Progenitor cell of endocrine pancreas (in vitro differentiated cells): ENCODE measurements at regions not wholly inside any gene's neighbourhood (a gene's known extent, or its start where the extent isn't known, plus 50 kb on each side); places are given as distances from the start of the nearest gene placed in this dataset.

Experiments
- DNase-seq: peaks from one replicate; pipeline ENCODE4 v3.0.0; 2021; ENCODE audit warnings: low spot score; ENCODE audit not compliant: unreplicated experiment
- H3K27ac Mint-ChIP-seq: 2 replicates; pipeline ENCODE4 v1.8.0; 2021; ENCODE audit warnings: mild to moderate bottlenecking, moderate library complexity, mixed read lengths
- H3K27me3 Mint-ChIP-seq: 2 replicates; pipeline ENCODE4 v1.8.0; 2021; ENCODE audit warnings: mixed read lengths
- H3K36me3 Mint-ChIP-seq: 2 replicates; pipeline ENCODE4 v1.8.0; 2022; ENCODE audit warnings: mixed read lengths; ENCODE audit not compliant: insufficient read depth
- H3K4me1 Mint-ChIP-seq: 2 replicates; pipeline ENCODE4 v1.8.0; 2021; ENCODE audit warnings: low read depth, mixed read lengths
- H3K4me3 Mint-ChIP-seq: 2 replicates; pipeline ENCODE4 v1.8.0; 2021; ENCODE audit warnings: low read depth, mild to moderate bottlenecking, moderate library complexity, mixed read lengths
- H3K9me3 Mint-ChIP-seq: 2 replicates; pipeline ENCODE4 v1.8.0; 2021; ENCODE audit warnings: low read depth, mixed read lengths
- CTCF ChIP-seq: fragments of 200-600 bp; sonication (generic); IDR thresholded peaks from one replicate; pipeline ENCODE4 v1.5.0; 2021; ENCODE audit warnings: antibody characterized with exemption, mild to moderate bottlenecking; ENCODE audit not compliant: unreplicated experiment

DNA sequence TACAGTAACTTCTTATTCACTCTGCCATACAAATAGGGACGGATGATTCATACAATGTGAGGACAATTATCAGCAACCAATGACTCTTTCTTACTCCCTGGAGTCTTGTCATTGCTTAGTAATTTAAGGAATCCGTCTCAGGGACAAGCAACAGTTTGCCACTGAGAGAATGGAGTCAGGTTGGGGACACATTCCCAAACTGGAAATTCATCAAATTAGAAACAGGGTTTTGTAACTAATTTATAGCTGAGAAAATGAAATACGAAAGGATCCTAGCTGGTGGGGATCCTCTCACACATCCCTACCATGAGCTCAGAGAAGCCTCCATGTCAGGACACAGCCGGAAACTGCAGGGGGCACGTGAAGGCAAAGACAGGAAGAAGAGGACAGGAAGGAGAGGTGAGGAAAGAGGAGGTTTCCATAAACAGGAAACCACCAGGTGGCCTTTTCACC, 50.4 kb upstream of the KDR start:
- no peak for TF ChIP-seq CTCF
- no peaks in the 10 kb centered on the region for H3K4me1 Mint-ChIP-seq
- H3K4me3 Mint-ChIP-seq, result no peak overlapping the region
- H3K9me3 Mint-ChIP-seq, result no peaks in the 10 kb centered on the region
- no peaks in the 10 kb centered on the region for H3K36me3 Mint-ChIP-seq
- DNase-seq, result no peak
- no peaks in the 10 kb centered on the region for H3K27me3 Mint-ChIP-seq
- no peak overlapping the region for H3K27ac Mint-ChIP-seq

DNA sequence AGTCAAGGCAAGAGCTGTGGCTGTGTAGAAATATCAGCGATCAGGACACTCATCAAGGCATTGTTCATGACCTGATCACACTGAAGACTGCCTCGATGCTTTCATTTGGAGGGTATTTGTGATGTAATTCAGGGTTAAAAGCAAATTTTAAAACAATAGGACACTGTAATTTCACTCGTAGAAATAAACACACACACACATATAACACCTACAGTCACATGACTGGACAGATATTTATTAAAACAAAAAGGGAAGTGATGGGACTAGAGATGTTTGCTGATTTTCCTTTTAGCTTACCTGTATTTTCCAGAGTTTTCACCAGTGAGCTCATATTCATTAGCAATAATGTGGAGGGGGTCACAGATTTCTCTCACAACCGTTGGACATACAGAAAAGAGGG, 51.1 kb upstream of the KDR start:
- Mint-ChIP-seq H3K27me3 (no peaks in the 10 kb centered on the region), H3K36me3 (no peaks in the 10 kb centered on the region), H3K27ac (no peak overlapping the region), H3K4me1 (no peaks in the 10 kb centered on the region), H3K9me3 (no peaks in the 10 kb centered on the region), H3K4me3 (no peak overlapping the region)
- no peak for TF ChIP-seq CTCF
- no peak for DNase-seq

- Mint-ChIP-seq H3K27ac (no peak overlapping the region), H3K36me3 (no peaks in the 10 kb centered on the region), H3K4me1 (no peaks in the 10 kb centered on the region), H3K27me3 (no peaks in the 10 kb centered on the region), H3K9me3 (no peaks in the 10 kb centered on the region), H3K4me3 (no peak overlapping the region)
- no peak for DNase-seq
- TF ChIP-seq CTCF, result no peak
Observed at GRCh38 chr4:55177461-55177860, 52.1 kb upstream of the KDR start.

- Mint-ChIP-seq H3K27me3 (no peaks in the 10 kb centered on the region), H3K27ac (no peak overlapping the region), H3K4me3 (no peak overlapping the region), H3K4me1 (no peaks in the 10 kb centered on the region), H3K9me3 (no peaks in the 10 kb centered on the region), H3K36me3 (no peaks in the 10 kb centered on the region)
- DNase-seq, result no peak
- no peak for TF ChIP-seq CTCF
Observed at GRCh38 chr4:55178226-55179005, 53.0 kb upstream of the KDR start.

DNA sequence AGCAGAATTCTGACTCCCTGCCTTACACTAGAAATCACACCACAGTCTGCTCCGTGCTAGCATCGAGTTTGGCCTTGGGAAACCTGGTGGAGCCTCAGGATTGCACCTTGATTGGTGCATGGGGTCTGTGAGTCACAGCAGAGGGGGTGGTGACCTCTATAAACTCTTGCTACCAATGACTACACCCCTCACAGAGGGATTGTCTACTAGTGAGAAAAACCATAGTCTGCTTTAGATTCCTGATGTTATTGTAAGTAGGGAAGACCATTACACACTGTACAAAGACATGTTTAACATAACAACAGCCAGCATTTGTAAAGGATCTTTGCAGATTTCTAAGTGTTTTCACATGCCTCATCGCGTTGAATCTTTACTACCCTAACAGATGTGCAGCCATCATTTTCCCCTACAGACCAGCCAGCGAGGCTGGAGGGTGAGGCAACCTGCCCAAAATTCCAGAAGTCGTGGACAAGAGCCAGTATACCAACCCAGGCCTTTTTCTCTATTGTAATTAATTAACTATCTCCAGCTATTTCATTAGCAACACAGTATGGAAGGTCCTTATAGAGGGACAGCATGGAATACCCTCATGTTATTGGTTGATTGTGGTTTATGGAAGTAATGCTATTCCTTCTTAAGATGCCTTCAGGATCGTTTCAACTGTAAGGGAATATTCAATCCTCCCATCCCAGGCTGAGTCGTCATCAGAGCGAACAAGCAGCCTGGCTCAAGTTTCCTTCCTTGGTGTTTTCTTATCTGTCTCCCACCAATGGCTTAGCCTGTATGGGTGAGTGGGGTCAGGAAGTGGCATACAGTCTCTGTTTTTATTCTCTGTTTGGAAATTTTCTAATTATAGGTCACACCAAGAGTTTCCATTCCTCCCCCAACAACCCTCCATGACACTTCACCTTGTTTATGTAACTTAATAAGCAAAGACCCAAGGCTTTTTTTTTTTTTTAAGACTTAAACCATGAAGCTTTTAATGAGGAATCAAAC, 55.9 kb upstream of the KDR start:
- Mint-ChIP-seq H3K4me3 (no peak overlapping the region), H3K27me3 (no peaks in the 10 kb centered on the region), H3K4me1 (no peaks in the 10 kb centered on the region), H3K9me3 (no peaks in the 10 kb centered on the region), H3K27ac (no peak overlapping the region), H3K36me3 (no peaks in the 10 kb centered on the region)
- no peak for TF ChIP-seq CTCF
- no peak for DNase-seq
